CD4-positive, alpha-beta T cell treated with Interleukin-17A for 1 hour (primary cell): ENCODE measurements at regions not wholly inside any gene's neighbourhood (a gene's known extent, or its start where the extent isn't known, plus 50 kb on each side); places are given as distances from the start of the nearest gene placed in this dataset.

ENCODE experiments used
- DNase-seq: peaks from one replicate; pipeline ENCODE4 v3.0.0-alpha.2; 2020

DNA sequence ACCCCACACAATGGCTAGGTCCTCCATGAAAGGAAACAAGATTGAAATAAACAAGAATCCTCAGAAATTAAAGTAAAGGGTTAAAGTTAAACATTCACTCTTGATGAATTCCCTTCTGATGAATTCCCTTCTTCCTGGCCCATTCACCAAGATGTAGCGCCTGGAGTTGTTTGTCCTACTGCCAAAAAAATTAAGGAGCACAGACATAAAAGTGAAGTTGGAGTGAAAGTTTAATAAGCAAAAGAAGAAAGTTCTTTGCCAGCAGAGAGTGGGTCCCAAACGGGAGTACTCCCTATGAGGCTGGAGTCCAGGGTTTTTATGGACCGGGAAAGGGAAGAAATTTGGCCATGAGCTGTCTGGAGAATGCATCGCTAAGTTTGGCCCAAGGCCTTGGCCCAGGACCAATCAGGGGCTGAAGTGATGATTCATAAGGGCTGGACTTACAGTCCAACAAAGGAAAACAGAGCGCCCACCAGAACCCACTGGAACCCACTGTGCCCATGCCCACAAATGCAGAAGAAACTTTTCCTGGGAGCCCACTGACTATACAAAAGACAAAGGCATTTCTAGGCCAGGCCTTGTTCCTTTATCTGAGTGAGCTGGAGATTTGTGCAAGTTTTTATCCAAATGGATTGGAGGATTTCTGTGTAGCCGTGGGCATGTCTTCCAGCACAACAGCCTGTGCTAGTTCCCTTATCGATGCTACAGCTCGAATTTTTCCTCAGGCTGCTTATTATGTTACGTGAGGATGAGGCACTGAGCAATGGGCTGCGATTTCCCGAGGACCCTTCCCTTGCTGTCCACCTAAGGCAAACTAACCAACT lies 1561.6 kb downstream of the OTOL1 start:
- DNase-seq = no peak

DNA sequence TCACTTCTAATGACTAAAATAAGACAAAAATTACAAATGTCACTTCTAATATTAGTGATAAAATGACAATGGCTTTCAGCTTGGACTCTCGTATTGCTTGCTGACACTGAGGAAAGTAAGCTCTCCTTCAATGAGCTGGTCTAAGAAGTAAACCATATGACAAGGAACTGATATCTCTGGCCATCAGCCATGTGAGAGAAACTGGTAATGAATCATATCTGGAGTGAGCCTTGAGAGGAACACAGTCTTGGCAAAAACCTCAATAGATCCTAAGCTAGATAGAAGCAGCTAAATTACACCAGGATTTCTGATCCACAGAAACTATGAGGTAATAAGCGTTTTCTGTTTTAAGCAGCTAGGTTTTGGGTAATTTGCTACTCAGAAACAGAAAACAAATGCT lies 1575.1 kb downstream of the OTOL1 start:
- DNase-seq = no peak
